ENCODE measurements at regions not wholly inside any gene's neighbourhood (a gene's known extent, or its start where the extent isn't known, plus 50 kb on each side); places are given as distances from the start of the nearest gene placed in this dataset.

DNA sequence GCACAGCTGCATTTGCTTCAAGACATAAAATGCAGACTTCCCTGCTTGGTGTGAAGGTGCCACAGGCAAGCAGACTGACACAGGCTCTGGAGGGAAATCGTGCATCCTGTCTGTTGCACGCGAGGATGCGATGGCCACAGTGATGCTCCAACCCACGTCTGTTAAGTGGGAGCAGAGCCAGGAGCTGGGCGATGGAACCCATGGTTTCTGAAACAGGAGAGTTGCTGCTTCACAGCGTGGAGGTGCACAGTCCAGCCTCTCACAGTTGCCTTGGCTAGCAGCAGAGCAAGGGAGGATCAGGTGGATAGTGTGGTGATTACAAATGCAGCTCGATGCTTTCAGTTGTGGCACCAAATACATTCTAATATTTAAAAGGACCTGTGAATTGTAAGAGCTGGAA is 108.8 kb downstream of the TENT4A start:
- Histone ChIP-seq H4K20me1 (replicated peaks in 1 of 2; ENCODE audit: control insufficient read depth in 1 of 2, insufficient read depth in 2 of 2, low read length in 2 of 2) (no peaks in the 10 kb centered on the region), H3K14ac (ENCODE audit: insufficient read length) (no peak overlapping the region), H3K9me3 (ENCODE audit: insufficient read depth in 2 of 2, low read depth in 1 of 2, low read length in 1 of 2) (no peaks in the 10 kb centered on the region), H4K91ac (replicated peaks; ENCODE audit: insufficient read length, low read length) (peak overlapping the region; percentile 20), H3K23ac (ENCODE audit: insufficient read length) (no peak overlapping the region), H3K4me2 (ENCODE audit: insufficient read depth in 1 of 2, low read depth in 2 of 2, low read length in 2 of 2) (no peak overlapping the region), H2BK12ac (ENCODE audit: low read depth, low read length) (no peak overlapping the region), H2BK5ac (ENCODE audit: low read depth, low read length) (no peak overlapping the region), H3K18ac (ENCODE audit: extremely low read depth, low read length) (no peak overlapping the region), H3K27ac (ENCODE audit: low read depth, low read length) (no peak overlapping the region), H3K4me1 (replicated peaks in 1 of 4; ENCODE audit: control insufficient read depth in 3 of 4, insufficient read depth in 4 of 4, low read length in 3 of 4) (no peaks in the 10 kb centered on the region; a peak in 1 of 7 replicates), H2BK15ac (ENCODE audit: low read length) (no peak overlapping the region), H4K8ac (ENCODE audit: extremely low read depth, insufficient read depth, low read length) (no peak overlapping the region), H2AFZ (ENCODE audit: low read length) (no peak overlapping the region), H3K23me2 (ENCODE audit: low read depth, low read length) (no peaks in the 10 kb centered on the region), H3K79me1 (ENCODE audit: low read depth, low read length) (no peaks in the 10 kb centered on the region), H3K79me2 (ENCODE audit: control insufficient read depth in 1 of 2, insufficient read depth in 2 of 2, low read length in 2 of 2) (no peaks in the 10 kb centered on the region), H3K4ac (replicated peaks; ENCODE audit: insufficient read length, low read depth, low read length) (no peak overlapping the region), H2AK5ac (ENCODE audit: low read depth, low read length) (no peak overlapping the region), H3K27me3 (replicated peaks in 1 of 4; ENCODE audit: control insufficient read depth in 3 of 4, extremely low read depth in 1 of 4, insufficient read depth in 3 of 4, low read length in 3 of 4) (no peaks in the 10 kb centered on the region), H3K56ac (replicated peaks; ENCODE audit: insufficient read length, low read depth, low read length) (no peak overlapping the region), H2BK120ac (replicated peaks; ENCODE audit: low read depth, low read length) (no peak overlapping the region), H3K36me3 (ENCODE audit: control insufficient read depth in 2 of 4, insufficient read depth in 4 of 4, low read length in 3 of 4) (no peaks in the 10 kb centered on the region), H2BK20ac (ENCODE audit: low read length) (no peak overlapping the region), H3K9ac (replicated peaks in 1 of 4; ENCODE audit: extremely low read depth in 1 of 4, low read depth in 3 of 4, low read length in 3 of 4) (no peak overlapping the region), H4K5ac (ENCODE audit: insufficient read length, low read depth, low read length) (no peak overlapping the region), H3K4me3 (ENCODE audit: extremely low read depth in 1 of 4, insufficient read depth in 2 of 4, low read depth in 3 of 4, low read length in 4 of 4) (no peak overlapping the region)
- ChIA-PET CTCF (ENCODE audit: partially characterized antibody) (interaction anchor here (0.7 to 11.3 kb wide), 21 partner anchors 9 to 1065 kb away, joined by 3 to 97 read pairs (median 3); no protein-coding TSS in a partner anchor), POLR2A (ENCODE audit: partially characterized antibody) (no interaction called here)
- DNase-seq (ENCODE audit: low read depth in 1 of 2, low spot score in 2 of 2) (no peak), FAIRE-seq (no peak)
- 97% methylated on average over 8 of the region's 8 CpGs; no CpG with 5 or more reads in 1 of the 2 experiments for WGBS, 2 experiments (ENCODE audit: extremely low coverage in 1 of 2, insufficient coverage in 1 of 2, insufficient read length in 1 of 2, insufficient replicate concordance in 2 of 2, low coverage in 1 of 2, low lambda C conversion rate in 2 of 2, missing lambda C conversion rate in 1 of 2)
- TF ChIP-seq SIRT6 (IDR thresholded peaks at IDR 0.05; ENCODE audit: low read length) (no peak), JUND (IDR thresholded peaks at IDR 0.05; ENCODE audit: low read length) (no peak), KDM5A (IDR thresholded peaks at IDR 0.05; ENCODE audit: low read length) (no peak), SAP30 (IDR thresholded peaks at IDR 0.05; ENCODE audit: insufficient read depth, insufficient replicate concordance, low read length) (no peak), PHF8 (conservative IDR thresholded peaks at IDR 0.05; ENCODE audit: low read depth, low read length) (no peak), SUZ12 (IDR thresholded peaks at IDR 0.05; ENCODE audit: low read length) (no peak), KDM4A (IDR thresholded peaks at IDR 0.05; ENCODE audit: low read depth, low read length, severe bottlenecking) (no peak), CREB1 (IDR thresholded peaks at IDR 0.05) (no peak), EP300 (IDR thresholded peaks at IDR 0.05; ENCODE audit: borderline replicate concordance in 1 of 2, low read depth in 2 of 2, low read length in 2 of 2) (no peak)
- TF ChIP-seq, protein P1, sequence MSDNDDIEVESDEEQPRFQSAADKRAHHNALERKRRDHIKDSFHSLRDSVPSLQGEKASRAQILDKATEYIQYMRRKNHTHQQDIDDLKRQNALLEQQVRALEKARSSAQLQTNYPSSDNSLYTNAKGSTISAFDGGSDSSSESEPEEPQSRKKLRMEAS (IDR thresholded peaks at IDR 0.05), result no peak
- TF ChIP-seq, protein P2, sequence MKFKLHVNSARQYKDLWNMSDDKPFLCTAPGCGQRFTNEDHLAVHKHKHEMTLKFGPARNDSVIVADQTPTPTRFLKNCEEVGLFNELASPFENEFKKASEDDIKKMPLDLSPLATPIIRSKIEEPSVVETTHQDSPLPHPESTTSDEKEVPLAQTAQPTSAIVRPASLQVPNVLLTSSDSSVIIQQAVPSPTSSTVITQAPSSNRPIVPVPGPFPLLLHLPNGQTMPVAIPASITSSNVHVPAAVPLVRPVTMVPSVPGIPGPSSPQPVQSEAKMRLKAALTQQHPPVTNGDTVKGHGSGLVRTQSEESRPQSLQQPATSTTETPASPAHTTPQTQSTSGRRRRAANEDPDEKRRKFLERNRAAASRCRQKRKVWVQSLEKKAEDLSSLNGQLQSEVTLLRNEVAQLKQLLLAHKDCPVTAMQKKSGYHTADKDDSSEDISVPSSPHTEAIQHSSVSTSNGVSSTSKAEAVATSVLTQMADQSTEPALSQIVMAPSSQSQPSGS (IDR thresholded peaks at IDR 0.05; ENCODE audit: low read length), result no peak
- TF ChIP-seq, protein P3, sequence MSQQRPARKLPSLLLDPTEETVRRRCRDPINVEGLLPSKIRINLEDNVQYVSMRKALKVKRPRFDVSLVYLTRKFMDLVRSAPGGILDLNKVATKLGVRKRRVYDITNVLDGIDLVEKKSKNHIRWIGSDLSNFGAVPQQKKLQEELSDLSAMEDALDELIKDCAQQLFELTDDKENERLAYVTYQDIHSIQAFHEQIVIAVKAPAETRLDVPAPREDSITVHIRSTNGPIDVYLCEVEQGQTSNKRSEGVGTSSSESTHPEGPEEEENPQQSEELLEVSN (IDR thresholded peaks at IDR 0.05), result no peak

Data from H1 (cell line).